GM18511 (cell line): ENCODE measurements at regions not wholly inside any gene's neighbourhood (a gene's known extent, or its start where the extent isn't known, plus 50 kb on each side); places are given as distances from the start of the nearest gene placed in this dataset.

Experiments
- ATAC-seq: cut with Tn5 transposase; IDR thresholded peaks from one replicate; pipeline ENCODE4 v1.9.1; 2021; ENCODE audit warnings: mild to moderate bottlenecking, moderate library complexity; ENCODE audit not compliant: unreplicated experiment

DNA sequence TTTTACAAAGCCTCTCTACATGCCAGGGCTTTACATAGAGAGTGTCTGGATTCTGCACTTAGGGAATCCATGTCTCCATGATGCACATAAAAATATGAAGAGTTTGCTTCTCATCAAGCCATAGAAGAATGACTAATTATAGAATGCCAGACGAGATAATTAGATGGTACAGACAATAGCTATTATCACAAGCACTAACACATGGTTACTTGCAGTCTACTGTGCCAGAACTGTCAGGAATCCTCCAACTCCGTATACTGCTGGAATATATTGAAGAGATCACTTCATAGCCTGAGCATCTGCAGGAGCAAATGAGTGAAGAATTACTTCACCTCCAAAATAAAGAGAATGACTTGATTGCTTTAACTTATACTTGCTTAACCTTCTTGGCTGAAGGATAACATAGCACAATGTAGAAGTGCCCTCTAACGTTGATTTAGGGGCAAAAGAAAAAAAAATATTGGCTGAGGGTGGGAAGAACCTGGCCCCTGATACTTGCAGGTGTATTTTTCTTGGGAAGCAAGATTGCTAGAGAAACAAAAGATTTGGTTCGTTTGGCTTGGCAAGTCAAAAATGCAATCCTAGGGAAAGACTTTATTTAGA is 272.8 kb upstream of the FAR2 start:
- ATAC-seq, result no peak

- ATAC-seq, result no peak
Measured at GRCh38 chr12:28877854-28878253, 271.2 kb upstream of the FAR2 start.

DNA sequence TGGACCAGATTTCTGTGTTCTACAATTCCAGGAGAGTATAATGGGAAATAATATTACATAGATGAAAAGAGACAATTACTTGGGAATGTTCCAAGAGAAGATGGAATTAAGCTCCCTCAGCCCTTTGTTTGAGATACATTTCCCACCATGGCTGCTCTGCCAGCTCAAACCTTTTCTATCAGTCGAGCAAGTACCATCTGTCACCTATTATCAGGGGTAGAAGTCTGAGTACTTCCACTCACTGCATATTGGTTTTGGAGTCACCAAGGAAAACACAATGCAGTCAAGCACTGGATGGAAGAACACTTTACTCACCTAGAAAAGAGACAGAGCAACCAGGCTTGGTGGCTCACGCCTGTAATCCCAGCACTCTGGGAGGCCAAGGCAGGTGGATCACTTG is 270.4 kb upstream of the FAR2 start:
- no peak for ATAC-seq

GRCh38 chr12:28879379-28879778 is 269.7 kb upstream of the FAR2 start:
- peak; percentile 95 for ATAC-seq

GRCh38 chr12:28882444-28882843 is 266.6 kb upstream of the FAR2 start:
- no peak for ATAC-seq

GRCh38 chr12:28883406-28883997 is 265.6 kb upstream of the FAR2 start:
- no peak for ATAC-seq

- ATAC-seq, result no peak
Measured at GRCh38 chr12:28884904-28885679, 264.0 kb upstream of the FAR2 start.

GRCh38 chr12:28885928-28886327 is 263.1 kb upstream of the FAR2 start:
- ATAC-seq, result no peak

GRCh38 chr12:28887461-28887990 is 261.6 kb upstream of the FAR2 start:
- no peak for ATAC-seq

GRCh38 chr12:28890664-28891063 is 258.4 kb upstream of the FAR2 start:
- no peak for ATAC-seq

GRCh38 chr12:28891126-28891525 is 258.0 kb upstream of the FAR2 start:
- no peak for ATAC-seq

DNA sequence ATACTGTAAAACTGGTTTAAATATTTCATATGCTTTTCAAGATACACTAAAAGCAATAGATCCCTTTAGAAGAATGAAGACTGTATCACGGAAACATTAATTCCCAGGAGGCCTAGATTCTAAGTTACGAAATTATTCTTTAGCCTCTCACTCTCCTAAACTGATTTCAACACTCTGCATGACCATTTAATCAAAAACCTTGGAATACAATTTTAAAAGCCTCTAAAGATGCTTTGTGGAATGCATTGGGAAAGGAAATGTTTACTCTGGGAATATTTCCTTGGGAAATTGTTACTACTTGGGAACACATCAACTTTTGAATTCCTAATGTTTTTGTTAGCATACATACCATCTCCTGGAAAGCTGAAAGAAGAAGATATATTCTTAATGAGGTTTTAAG is 255.7 kb upstream of the FAR2 start:
- ATAC-seq, result no peak

DNA sequence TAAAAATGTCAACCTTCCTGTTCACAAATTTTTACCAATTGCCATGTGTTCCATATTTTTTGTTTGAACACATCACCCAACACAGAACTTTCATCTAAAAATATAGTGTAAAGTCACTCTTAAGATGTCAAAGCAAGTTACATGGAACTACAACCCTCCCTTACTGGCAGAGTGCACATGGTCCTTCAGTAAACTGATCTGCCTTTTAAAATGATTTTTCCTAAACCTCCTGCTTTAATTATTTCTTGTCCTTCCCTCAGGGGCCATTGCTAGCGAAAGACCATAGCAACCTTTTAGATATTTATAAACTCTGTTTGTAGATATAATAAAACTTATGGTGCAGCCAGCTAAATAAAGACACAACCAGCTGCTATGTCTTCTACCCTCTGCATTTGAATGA is 255.2 kb upstream of the FAR2 start:
- ATAC-seq, result no peak

GRCh38 chr12:28896421-28896820 is 252.7 kb upstream of the FAR2 start:
- ATAC-seq, result no peak

- no peak for ATAC-seq
Measured at GRCh38 chr12:28898038-28898437, 251.0 kb upstream of the FAR2 start.

GRCh38 chr12:28899951-28900350 is 249.1 kb upstream of the FAR2 start:
- ATAC-seq, result no peak

DNA sequence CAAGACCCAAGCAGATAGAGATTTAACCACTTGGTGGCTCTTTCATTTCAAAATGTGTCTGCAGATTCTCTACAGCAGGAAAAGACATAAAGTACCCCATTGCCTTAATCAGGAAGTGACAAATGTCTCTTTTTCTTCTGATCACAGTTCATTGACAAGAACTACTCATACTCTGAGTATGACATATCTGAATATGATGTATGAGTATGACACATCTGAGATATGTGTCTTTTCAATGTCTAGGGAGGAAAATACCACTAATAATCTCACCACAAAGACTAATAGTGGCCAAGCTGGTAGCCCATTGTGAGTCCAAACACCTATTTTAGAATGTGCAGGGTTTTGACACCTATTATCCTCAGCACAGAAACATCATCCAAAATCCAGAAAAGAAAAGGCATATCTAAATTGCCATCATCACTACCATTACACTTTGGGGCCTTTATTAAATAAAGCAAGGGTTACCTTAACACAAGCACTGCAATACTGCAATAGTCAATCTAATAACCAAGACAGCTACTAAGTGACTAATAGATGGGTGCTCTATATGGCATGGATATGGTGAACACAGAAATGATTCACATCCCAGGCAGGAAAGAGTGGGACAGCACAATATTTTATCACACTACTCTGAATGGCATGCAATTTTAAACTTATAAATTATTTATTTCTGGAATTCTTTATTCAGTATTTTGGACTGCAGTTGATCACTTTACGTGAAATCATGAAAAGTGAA is 243.7 kb upstream of the FAR2 start:
- no peak for ATAC-seq

DNA sequence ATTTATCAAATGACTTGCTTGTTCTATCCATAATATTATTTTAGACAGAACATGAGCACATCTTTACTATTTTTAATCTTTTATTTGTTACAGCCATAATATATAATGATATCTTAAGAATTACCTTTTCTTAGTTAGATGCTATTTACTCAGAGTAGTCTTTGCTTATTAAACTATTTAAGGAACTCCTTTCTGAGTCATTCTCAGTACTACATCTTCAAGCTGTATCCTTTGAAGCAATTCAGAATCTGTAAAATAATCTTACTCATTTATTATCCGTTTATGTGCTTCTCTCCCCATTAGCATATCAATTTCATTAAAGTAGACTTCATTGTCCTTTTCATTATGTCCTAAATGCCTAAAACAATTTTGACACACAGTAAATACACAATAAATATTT is 240.4 kb upstream of the FAR2 start:
- no peak for ATAC-seq

- no peak for ATAC-seq
Measured at GRCh38 chr12:28909291-28909690, 239.8 kb upstream of the FAR2 start.

- no peak for ATAC-seq
Measured at GRCh38 chr12:28925719-28926376, 223.2 kb upstream of the FAR2 start.

- no peak for ATAC-seq
Measured at GRCh38 chr12:28930704-28931103, 218.4 kb upstream of the FAR2 start.
